Loucy (cell line): ENCODE measurements at regions not wholly inside any gene's neighbourhood (a gene's known extent, or its start where the extent isn't known, plus 50 kb on each side); places are given as distances from the start of the nearest gene placed in this dataset.
"Not testable (repeated sequence)": the region's sequence is repeated elsewhere in the genome, so short reads cannot be mapped to it uniquely, and the experiment has no call there.

Experiments
- H2AFZ ChIP-seq: fragments of 200-600 bp; sonication (generic); 2 replicates; pipeline ENCODE4 v1.6.0; 2016; ENCODE audit warnings: antibody characterized with exemption, mild to moderate bottlenecking, low read length, moderate library complexity
- H3F3A ChIP-seq: fragments of 200-600 bp; 2 replicates; pipeline ENCODE4 v1.6.0; 2016; ENCODE audit warnings: antibody characterized with exemption, low read depth, mild to moderate bottlenecking
- H3K27me3 ChIP-seq: fragments of 200-600 bp; sonication (generic); 2 replicates; pipeline ENCODE4 v1.6.1; 2014; ENCODE audit warnings: low read length, mild to moderate bottlenecking; ENCODE audit not compliant: insufficient read depth, poor library complexity, severe bottlenecking
- H3K36me3 ChIP-seq: fragments of 200-600 bp; sonication (generic); 2 replicates; pipeline ENCODE4 v1.6.1; 2016; ENCODE audit warnings: low read length; ENCODE audit not compliant: insufficient read depth
- H3K4me1 ChIP-seq: fragments of 200-600 bp; sonication (generic); 2 replicates; pipeline ENCODE4 v1.5.1; 2014; ENCODE audit warnings: low read length, mild to moderate bottlenecking; ENCODE audit not compliant: insufficient read depth, poor library complexity, severe bottlenecking
- H3K4me2 ChIP-seq: fragments of 200-600 bp; sonication (generic); 2 replicates; pipeline ENCODE4 v1.6.0; 2014; ENCODE audit warnings: antibody characterized with exemption, low read length, low read depth, mild to moderate bottlenecking; ENCODE audit not compliant: poor library complexity, severe bottlenecking
- H3K4me3 ChIP-seq: fragments of 200-600 bp; sonication (generic); 2 replicates; pipeline ENCODE4 v1.5.1; 2014; ENCODE audit warnings: low read length, mild to moderate bottlenecking, mixed read lengths; ENCODE audit not compliant: poor library complexity, severe bottlenecking
- H3K79me2 ChIP-seq: fragments of 200-600 bp; sonication (generic); 2 replicates; pipeline ENCODE4 v1.6.1; 2014; ENCODE audit warnings: low read length; ENCODE audit not compliant: insufficient read depth
- H3K9ac ChIP-seq: fragments of 200-600 bp; sonication (generic); 2 replicates; pipeline ENCODE4 v1.6.0; 2014; ENCODE audit warnings: mild to moderate bottlenecking, low read depth, low read length, moderate library complexity; ENCODE audit not compliant: poor library complexity, severe bottlenecking
- H3K9me2 ChIP-seq: fragments of 200-600 bp; sonication (generic); replicated peaks from 2 replicates; pipeline ENCODE4 v1.6.1; 2016; ENCODE audit warnings: low read depth, low read length, mixed read lengths
- H3K9me3 ChIP-seq: fragments of 200-600 bp; sonication (generic); 2 replicates; pipeline ENCODE4 v1.6.1; 2014; ENCODE audit warnings: mild to moderate bottlenecking, antibody characterized with exemption, low read length, low read depth; ENCODE audit not compliant: insufficient read depth
- H4K20me1 ChIP-seq: fragments of 200-600 bp; sonication (generic); 2 replicates; pipeline ENCODE4 v1.6.0; 2014; ENCODE audit warnings: antibody characterized with exemption, low read length, mild to moderate bottlenecking; ENCODE audit not compliant: insufficient read depth, poor library complexity, severe bottlenecking

- H4K20me1 ChIP-seq, H3K4me3 ChIP-seq, H2AFZ ChIP-seq, H3K27me3 ChIP-seq, H3K9me2 ChIP-seq, H3K4me1 ChIP-seq, H3K79me2 ChIP-seq, H3K36me3 ChIP-seq, H3K4me2 ChIP-seq, H3K9ac ChIP-seq, H3K9me3 ChIP-seq, H3F3A ChIP-seq: not testable (repeated sequence)
These were observed 77.2 kb upstream of the AGAP9 start for GRCh38 chr10:47600604-47601003.

- not testable (repeated sequence) for H3K4me1 ChIP-seq, H4K20me1 ChIP-seq, H3K9ac ChIP-seq
These were observed 76.7 kb upstream of the AGAP9 start for GRCh38 chr10:47600127-47600526.

GRCh38 chr10:47599657-47600056, 76.2 kb upstream of the AGAP9 start:
- not testable (repeated sequence) for H3K79me2 ChIP-seq, H3K36me3 ChIP-seq, H3F3A ChIP-seq, H3K4me1 ChIP-seq, H3K9me3 ChIP-seq, H4K20me1 ChIP-seq, H3K9me2 ChIP-seq, H3K9ac ChIP-seq, H3K4me3 ChIP-seq, H2AFZ ChIP-seq, H3K27me3 ChIP-seq, H3K4me2 ChIP-seq

More at GRCh38 chr10:47600127-47600526, 76.7 kb upstream of the AGAP9 start:
- H3F3A ChIP-seq, H3K27me3 ChIP-seq, H3K4me3 ChIP-seq, H2AFZ ChIP-seq, H3K9me2 ChIP-seq, H3K4me2 ChIP-seq, H3K9me3 ChIP-seq, H3K79me2 ChIP-seq, H3K36me3 ChIP-seq: not testable (repeated sequence)

GRCh38 chr10:47593805-47594204, 70.4 kb upstream of the AGAP9 start:
- H3K4me1 ChIP-seq, H3K4me2 ChIP-seq, H3F3A ChIP-seq, H3K9ac ChIP-seq, H4K20me1 ChIP-seq, H2AFZ ChIP-seq, H3K4me3 ChIP-seq, H3K27me3 ChIP-seq, H3K36me3 ChIP-seq, H3K9me2 ChIP-seq, H3K79me2 ChIP-seq, H3K9me3 ChIP-seq: not testable (repeated sequence)

- not testable (repeated sequence) for H2AFZ ChIP-seq, H3K4me1 ChIP-seq, H3K4me3 ChIP-seq, H3K27me3 ChIP-seq, H3K9ac ChIP-seq, H3K79me2 ChIP-seq, H3F3A ChIP-seq, H4K20me1 ChIP-seq, H3K4me2 ChIP-seq, H3K36me3 ChIP-seq, H3K9me2 ChIP-seq, H3K9me3 ChIP-seq
These were observed 69.7 kb upstream of the AGAP9 start for GRCh38 chr10:47593129-47593528.

- not testable (repeated sequence) for H3K4me1 ChIP-seq, H3K36me3 ChIP-seq, H3K9me3 ChIP-seq, H2AFZ ChIP-seq, H3K9me2 ChIP-seq, H3K79me2 ChIP-seq, H3K9ac ChIP-seq, H3K27me3 ChIP-seq, H3F3A ChIP-seq, H3K4me3 ChIP-seq, H4K20me1 ChIP-seq, H3K4me2 ChIP-seq
These were observed 67.5 kb upstream of the AGAP9 start for GRCh38 chr10:47590956-47591355.

- not testable (repeated sequence) for H3K9me2 ChIP-seq, H3K36me3 ChIP-seq, H3K9me3 ChIP-seq, H3K79me2 ChIP-seq, H4K20me1 ChIP-seq, H3K4me1 ChIP-seq, H3K9ac ChIP-seq, H3K27me3 ChIP-seq, H3F3A ChIP-seq, H2AFZ ChIP-seq, H3K4me3 ChIP-seq, H3K4me2 ChIP-seq
These were observed 67.1 kb upstream of the AGAP9 start for GRCh38 chr10:47590534-47590933.

GRCh38 chr10:47582051-47582450, 58.6 kb upstream of the AGAP9 start:
- not testable (repeated sequence) for H3K9me3 ChIP-seq, H3K27me3 ChIP-seq, H2AFZ ChIP-seq, H3K4me3 ChIP-seq, H3K4me2 ChIP-seq, H3K79me2 ChIP-seq, H3K4me1 ChIP-seq, H3K36me3 ChIP-seq, H3K9me2 ChIP-seq, H4K20me1 ChIP-seq, H3K9ac ChIP-seq, H3F3A ChIP-seq
